ENCODE measurements at regions not wholly inside any gene's neighbourhood (a gene's known extent, or its start where the extent isn't known, plus 50 kb on each side); places are given as distances from the start of the nearest gene placed in this dataset.

GRCh38 chr6:2439632-2440031, 194.2 kb upstream of the GMDS start:
- no peak overlapping the region for H3K9ac ChIP-seq (ENCODE audit: low read length)
- no peaks in the 10 kb centered on the region for H3K79me2 ChIP-seq (ENCODE audit: insufficient read depth, low read length)
- no peaks in the 10 kb centered on the region for H3K9me2 ChIP-seq (ENCODE audit: insufficient read depth)
- H3K9me3 ChIP-seq (ENCODE audit: control insufficient read depth in 1 of 2, insufficient read depth in 1 of 2, low read depth in 1 of 2, low read length in 2 of 2): no peaks in the 10 kb centered on the region
- H3K4me2 ChIP-seq (ENCODE audit: low read length): no peak overlapping the region
- ChIA-PET RAD21 (ENCODE audit: low non-redundant PET in 1 of 2, low total read pairs in 2 of 2, uncharacterized antibody in 2 of 2, unreplicated experiment in 2 of 2) (no interaction called here), CTCF (no interaction called here), POLR2A (no interaction called here)
- no peaks in the 10 kb centered on the region for H3K27me3 ChIP-seq (ENCODE audit: insufficient read depth, low read length)
- intact Hi-C loops (cut with micrococcal nuclease): no loop called here
- BruUV-seq (replicated peaks): no TSS peak
- ATAC-seq: no peak
- H3K27ac ChIP-seq (ENCODE audit: low read depth, low read length): no peak overlapping the region
- H2AFZ ChIP-seq (ENCODE audit: low read depth, low read length, poor library complexity, severe bottlenecking): no peak overlapping the region
- H4K20me1 ChIP-seq (ENCODE audit: insufficient read depth): no peaks in the 10 kb centered on the region
- no peak for TF ChIP-seq CEBPB (IDR thresholded peaks at IDR 0.05; ENCODE audit: low read depth)
- no peak for TF ChIP-seq ATF3 (IDR thresholded peaks at IDR 0.05)
- TF ChIP-seq POLR2A (IDR thresholded peaks at IDR 0.05; ENCODE audit: borderline replicate concordance, extremely low read depth, insufficient read depth, insufficient read length): no peak
- no peak for TF ChIP-seq ELF1 (IDR thresholded peaks at IDR 0.05; ENCODE audit: borderline replicate concordance, low read depth)
- peaks cover under 1 to 7% of the 10 kb centered on the region in 2 experiments; a peak in 3 of 4 replicates for H3K4me1 ChIP-seq (ENCODE audit: control insufficient read depth in 1 of 2, insufficient read depth in 2 of 2, low read length in 2 of 2)
- H3K36me3 ChIP-seq (ENCODE audit: control insufficient read depth in 1 of 2, insufficient read depth in 2 of 2, low read length in 2 of 2): no peaks in the 10 kb centered on the region
- H3K4me3 ChIP-seq (replicated peaks in 1 of 2; ENCODE audit: low read depth in 1 of 2, low read length in 2 of 2): no peak overlapping the region
- no peak for DNase-seq (ENCODE audit: low read depth, low spot score)

GRCh38 chr6:2439082-2439481, 193.7 kb upstream of the GMDS start:
- H3K27ac ChIP-seq (ENCODE audit: low read depth, low read length): no peak overlapping the region
- H2AFZ ChIP-seq (ENCODE audit: low read depth, low read length, poor library complexity, severe bottlenecking): no peak overlapping the region
- no peaks in the 10 kb centered on the region for H3K9me3 ChIP-seq (ENCODE audit: control insufficient read depth in 1 of 2, insufficient read depth in 1 of 2, low read depth in 1 of 2, low read length in 2 of 2)
- no peak overlapping the region for H3K9ac ChIP-seq (ENCODE audit: low read length)
- H3K27me3 ChIP-seq (ENCODE audit: insufficient read depth, low read length): no peaks in the 10 kb centered on the region
- ChIA-PET POLR2A (no interaction called here), CTCF (no interaction called here), RAD21 (ENCODE audit: low non-redundant PET in 1 of 2, low total read pairs in 2 of 2, uncharacterized antibody in 2 of 2, unreplicated experiment in 2 of 2) (no interaction called here)
- DNase-seq (ENCODE audit: low read depth, low spot score) (no peak), ATAC-seq (no peak)
- H3K36me3 ChIP-seq (ENCODE audit: control insufficient read depth in 1 of 2, insufficient read depth in 2 of 2, low read length in 2 of 2): no peaks in the 10 kb centered on the region
- H3K4me3 ChIP-seq (replicated peaks in 1 of 2; ENCODE audit: low read depth in 1 of 2, low read length in 2 of 2): no peak overlapping the region
- no peaks in the 10 kb centered on the region for H3K79me2 ChIP-seq (ENCODE audit: insufficient read depth, low read length)
- no peaks in the 10 kb centered on the region for H4K20me1 ChIP-seq (ENCODE audit: insufficient read depth)
- H3K4me1 ChIP-seq (ENCODE audit: control insufficient read depth in 1 of 2, insufficient read depth in 2 of 2, low read length in 2 of 2): peaks cover 6 to 13% of the 10 kb centered on the region in 2 experiments
- BruUV-seq (replicated peaks): no TSS peak
- H3K9me2 ChIP-seq (ENCODE audit: insufficient read depth): no peaks in the 10 kb centered on the region
- no peak overlapping the region for H3K4me2 ChIP-seq (ENCODE audit: low read length)
- intact Hi-C loops (cut with micrococcal nuclease): no loop called here
- TF ChIP-seq EZH2phosphoT487 (IDR thresholded peaks at IDR 0.05; ENCODE audit: borderline replicate concordance): no peak
- no peak for TF ChIP-seq FOSL1 (IDR thresholded peaks at IDR 0.05; ENCODE audit: low read depth)
- no peak for TF ChIP-seq RAD21 (IDR thresholded peaks at IDR 0.05; ENCODE audit: low read depth)
- TF ChIP-seq ELF1 (IDR thresholded peaks at IDR 0.05; ENCODE audit: borderline replicate concordance, low read depth): no peak
- TF ChIP-seq CEBPB (IDR thresholded peaks at IDR 0.05; ENCODE audit: low read depth): no peak
- TF ChIP-seq CBX3 (IDR thresholded peaks at IDR 0.05; ENCODE audit: low read depth): no peak
- TF ChIP-seq REST (IDR thresholded peaks at IDR 0.05; ENCODE audit: low read depth): no peak
- no peak for TF ChIP-seq YY1 (IDR thresholded peaks at IDR 0.05; ENCODE audit: extremely low read depth, insufficient replicate concordance, low read depth, low read length)
- TF ChIP-seq ZFX (IDR thresholded peaks at IDR 0.05): no peak
- TF ChIP-seq SIN3A (IDR thresholded peaks at IDR 0.05; ENCODE audit: low read depth): no peak
- TF ChIP-seq ZBTB33 (IDR thresholded peaks at IDR 0.05; ENCODE audit: extremely low read depth, insufficient replicate concordance, low read length): no peak
- no peak for TF ChIP-seq ZNF274 (IDR thresholded peaks at IDR 0.05; ENCODE audit: low read depth, low read length)
- no peak for TF ChIP-seq MAX (IDR thresholded peaks at IDR 0.05)
- TF ChIP-seq POLR2AphosphoS5 (IDR thresholded peaks at IDR 0.05; ENCODE audit: low read depth, low read length): no peak

Data from HCT116 (cell line).